H9 (cell line): ENCODE measurements at regions not wholly inside any gene's neighbourhood (a gene's known extent, or its start where the extent isn't known, plus 50 kb on each side); places are given as distances from the start of the nearest gene placed in this dataset.

ENCODE experiments used
- DNase-seq: peaks from one replicate; pipeline ENCODE4 v3.0.0-alpha.2; 2017
- H2AFZ ChIP-seq: one replicate; pipeline ENCODE4 v1.6.1; 2013; ENCODE audit warnings: mild to moderate bottlenecking, low read length, control low read depth, moderate library complexity
- H2AK5ac ChIP-seq: 2 replicates; pipeline ENCODE4 v1.6.1; 2013; ENCODE audit warnings: low read length, control low read depth, mixed read lengths; ENCODE audit not compliant: insufficient read length
- H2BK120ac ChIP-seq: one replicate; pipeline ENCODE4 v1.6.1; 2013; ENCODE audit warnings: low read depth, mild to moderate bottlenecking, low read length, control low read depth, inconsistent platforms; ENCODE audit not compliant: poor library complexity, severe bottlenecking
- H2BK12ac ChIP-seq: 2 replicates; pipeline ENCODE4 v1.6.1; 2013; ENCODE audit warnings: low read length, control low read depth, mixed read lengths, low read depth; ENCODE audit not compliant: insufficient read length
- H2BK15ac ChIP-seq: 2 replicates; pipeline ENCODE4 v1.6.1; 2013; ENCODE audit warnings: low read depth, low read length, control low read depth
- H2BK20ac ChIP-seq: one replicate; pipeline ENCODE4 v1.6.1; 2013; ENCODE audit warnings: low read depth, mild to moderate bottlenecking, low read length, control low read depth, inconsistent platforms; ENCODE audit not compliant: poor library complexity, severe bottlenecking
- H2BK5ac ChIP-seq: 2 replicates; pipeline ENCODE4 v1.6.1; 2013; ENCODE audit warnings: low read length, control low read depth, mixed read lengths; ENCODE audit not compliant: insufficient read length
- H3K14ac ChIP-seq: 2 replicates; pipeline ENCODE4 v1.6.1; 2013; ENCODE audit warnings: low read length, control low read depth; ENCODE audit not compliant: insufficient read depth
- H3K18ac ChIP-seq: 2 replicates; pipeline ENCODE4 v1.6.1; 2013; ENCODE audit warnings: low read depth, mild to moderate bottlenecking, mixed read lengths, low read length, control low read depth; ENCODE audit not compliant: insufficient read length
- H3K23ac ChIP-seq: 2 replicates; pipeline ENCODE4 v1.6.1; 2013; ENCODE audit warnings: low read length, control low read depth, mixed read lengths, low read depth; ENCODE audit not compliant: insufficient read length
- H3K23me2 ChIP-seq: 2 replicates; pipeline ENCODE4 v1.6.1; 2013; ENCODE audit warnings: low read depth, mild to moderate bottlenecking, mixed read lengths, low read length, control low read depth; ENCODE audit not compliant: insufficient read length, poor library complexity, severe bottlenecking
- H3K27ac ChIP-seq: 2 replicates; pipeline ENCODE4 v1.5.1; 2013; ENCODE audit warnings: low read length, control low read depth, mixed read lengths, low read depth; ENCODE audit not compliant: insufficient read length
- H3K27me3 ChIP-seq: 2 replicates; pipeline ENCODE4 v1.6.1; 2013; ENCODE audit warnings: low read length, control low read depth, inconsistent platforms; ENCODE audit not compliant: insufficient read depth
- H3K4ac ChIP-seq: 2 replicates; pipeline ENCODE4 v1.6.1; 2013; ENCODE audit warnings: low read depth, mild to moderate bottlenecking, control low read depth, inconsistent platforms, low read length, moderate library complexity
- H3K4me1 ChIP-seq: 2 replicates; pipeline ENCODE4 v1.6.1; 2013; ENCODE audit warnings: low read length, control low read depth, inconsistent platforms; ENCODE audit not compliant: insufficient read depth
- H3K4me2 ChIP-seq: 2 replicates; pipeline ENCODE4 v1.6.1; 2013; ENCODE audit warnings: low read length, control low read depth, mixed read lengths; ENCODE audit not compliant: insufficient read length, insufficient read depth
- H3K56ac ChIP-seq: 2 replicates; pipeline ENCODE4 v1.6.1; 2013; ENCODE audit warnings: low read depth, mild to moderate bottlenecking, mixed read lengths, low read length, control low read depth; ENCODE audit not compliant: insufficient read length
- H3K79me1 ChIP-seq: 2 replicates; pipeline ENCODE4 v1.6.1; 2013; ENCODE audit warnings: low read depth, mild to moderate bottlenecking, moderate library complexity, low read length, control low read depth, inconsistent platforms; ENCODE audit not compliant: insufficient read depth, poor library complexity, severe bottlenecking
- H3K79me2 ChIP-seq: 2 replicates; pipeline ENCODE4 v1.6.1; 2013; ENCODE audit warnings: low read length, control low read depth, inconsistent platforms; ENCODE audit not compliant: insufficient read depth
- H3K9ac ChIP-seq: 2 replicates; pipeline ENCODE4 v1.6.1; 2013; ENCODE audit warnings: low read length, control low read depth, mixed read lengths; ENCODE audit not compliant: insufficient read length; ENCODE audit errors: extremely low read depth
- H3K9me3 ChIP-seq: one replicate; pipeline ENCODE4 v1.6.1; 2013; ENCODE audit warnings: low read depth, low read length, inconsistent platforms; ENCODE audit not compliant: control insufficient read depth
- H3T11ph ChIP-seq: one replicate; pipeline ENCODE4 v1.6.1; 2013; ENCODE audit warnings: mild to moderate bottlenecking, low read length, control low read depth, inconsistent platforms
- H4K20me1 ChIP-seq: one replicate; pipeline ENCODE4 v1.6.1; 2013; ENCODE audit not compliant: control insufficient read depth, insufficient read length, insufficient read depth
- H4K5ac ChIP-seq: 2 replicates; pipeline ENCODE4 v1.6.1; 2013; ENCODE audit warnings: low read depth, mild to moderate bottlenecking, mixed read lengths, low read length, control low read depth; ENCODE audit not compliant: insufficient read length
- H4K8ac ChIP-seq: replicated peaks from 2 replicates; pipeline ENCODE4 v1.6.1; 2013; ENCODE audit warnings: low read length, control low read depth, mixed read lengths, low read depth; ENCODE audit not compliant: insufficient read length
- H4K91ac ChIP-seq: 2 replicates; pipeline ENCODE4 v1.6.1; 2013; ENCODE audit warnings: low read depth, mild to moderate bottlenecking, moderate library complexity, mixed read lengths, low read length, control low read depth; ENCODE audit not compliant: insufficient read length
- H3K27ac Mint-ChIP-seq, 3 experiments: 2 replicates in 2 of 3; 3 replicates in 1 of 3; pipeline ENCODE4 v1.8.0; 2020 to 2021; ENCODE audit warnings: mixed read lengths in 3 of 3, mild to moderate bottlenecking in 1 of 3, moderate library complexity in 1 of 3
- H3K27me3 Mint-ChIP-seq: 2 replicates; pipeline ENCODE4 v1.8.0; 2021; ENCODE audit warnings: low read depth, mild to moderate bottlenecking, moderate library complexity, mixed read lengths
- H3K36me3 Mint-ChIP-seq, 3 experiments: 2 replicates in 2 of 3; 3 replicates in 1 of 3; pipeline ENCODE4 v1.8.0; 2020 to 2021; ENCODE audit warnings: low read depth in 3 of 3, mixed read lengths in 3 of 3; ENCODE audit not compliant: insufficient read depth in 1 of 3
- H3K4me1 Mint-ChIP-seq, 2 experiments: 2 replicates each; pipeline ENCODE4 v1.8.0; 2020; ENCODE audit warnings: mixed read lengths in 2 of 2
- H3K4me3 Mint-ChIP-seq, 2 experiments: 2 replicates in 1 of 2; 3 replicates in 1 of 2; pipeline ENCODE4 v1.8.0; 2020 to 2021; ENCODE audit warnings: mild to moderate bottlenecking in 2 of 2, mixed read lengths in 2 of 2, moderate library complexity in 1 of 2
- H3K9me3 Mint-ChIP-seq, 2 experiments: 2 replicates in 1 of 2; 3 replicates in 1 of 2; pipeline ENCODE4 v1.8.0; 2020; ENCODE audit warnings: mild to moderate bottlenecking in 2 of 2, mixed read lengths in 2 of 2, moderate library complexity in 1 of 2
- CTCF ChIP-seq: fragments of 200-600 bp; sonication (generic); conservative IDR thresholded peaks from 3 replicates; pipeline ENCODE4 v1.8.0; 2021; ENCODE audit warnings: antibody characterized with exemption, mild to moderate bottlenecking
- WGBS: extraction: QIAGEN DNeasy Blood & Tissue Kit; methylation state at CpG from one replicate; pipeline ENCODE4 v1.1.7; 2013; ENCODE audit warnings: missing lambda C conversion rate, low lambda C conversion rate, mixed read lengths; ENCODE audit not compliant: insufficient read length; ENCODE audit errors: extremely low coverage; 5-methylcytosine and 5-hydroxymethylcytosine counted together

DNA sequence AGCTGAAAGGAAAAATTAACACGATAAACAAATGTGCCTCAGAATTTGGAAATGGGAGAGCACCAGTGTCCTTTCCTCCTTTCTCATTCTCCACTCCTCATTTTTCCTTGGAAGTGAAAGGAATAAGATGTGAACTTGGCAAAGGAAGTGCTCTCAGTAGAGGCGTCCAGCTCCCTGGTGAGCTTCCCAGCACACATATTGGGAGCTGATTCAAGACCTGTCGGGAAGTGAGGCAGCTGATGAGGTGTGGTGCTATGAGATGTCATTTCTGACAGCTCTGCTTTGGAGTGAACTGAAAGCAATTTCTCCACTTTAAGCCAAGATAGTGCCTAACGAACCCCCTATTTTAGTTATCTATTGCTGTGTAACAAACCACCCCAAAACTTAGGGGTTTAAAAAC, 238.5 kb upstream of the IRX3 start:
- no peak overlapping the region for H3K14ac ChIP-seq
- WGBS: no CpG with 5 or more reads among the region's 4 CpGs
- no peaks in the 10 kb centered on the region for H3K79me1 ChIP-seq
- H3K27me3 Mint-ChIP-seq: no peaks in the 10 kb centered on the region; the same call in 1 of the 2 replicates
- H3K9me3 ChIP-seq: peaks cover 10% of the 10 kb centered on the region
- H2AFZ ChIP-seq: no peak overlapping the region
- H3K56ac ChIP-seq: no peak overlapping the region
- no peak overlapping the region for H4K8ac ChIP-seq
- no peak overlapping the region for H4K91ac ChIP-seq
- no peak overlapping the region for H3K4me2 ChIP-seq
- no peak overlapping the region for H3K27ac Mint-ChIP-seq
- no peak for TF ChIP-seq CTCF
- H3K4me1 Mint-ChIP-seq: peaks cover 15 to 20% of the 10 kb centered on the region in 2 experiments
- no peaks in the 10 kb centered on the region for H3K79me2 ChIP-seq
- no peak for DNase-seq
- H3K27me3 ChIP-seq: no peaks in the 10 kb centered on the region
- H4K5ac ChIP-seq: no peak overlapping the region
- no peaks in the 10 kb centered on the region for H3K23me2 ChIP-seq
- no peak overlapping the region for H3K18ac ChIP-seq
- no peak overlapping the region for H2BK5ac ChIP-seq
- peaks cover 14 to 22% of the 10 kb centered on the region in 2 experiments for H3K9me3 Mint-ChIP-seq
- no peak overlapping the region for H2AK5ac ChIP-seq
- H3K4me3 Mint-ChIP-seq: no peak overlapping the region
- no peak overlapping the region for H2BK120ac ChIP-seq
- no peak overlapping the region for H3K27ac ChIP-seq
- H3K4me1 ChIP-seq: no peaks in the 10 kb centered on the region
- no peak overlapping the region for H3K9ac ChIP-seq
- H4K20me1 ChIP-seq: no peaks in the 10 kb centered on the region
- no peak overlapping the region for H2BK15ac ChIP-seq
- no peak overlapping the region for H3T11ph ChIP-seq
- no peak overlapping the region for H2BK12ac ChIP-seq
- H3K4ac ChIP-seq: no peak overlapping the region
- peaks cover 2 to 22% (median 15%) of the 10 kb centered on the region in 3 experiments; a peak in 6 of 7 replicates for H3K36me3 Mint-ChIP-seq
- H3K23ac ChIP-seq: no peak overlapping the region
- H2BK20ac ChIP-seq: no peak overlapping the region
